ENCODE measurements at regions not wholly inside any gene's neighbourhood (a gene's known extent, or its start where the extent isn't known, plus 50 kb on each side); places are given as distances from the start of the nearest gene placed in this dataset.

DNA sequence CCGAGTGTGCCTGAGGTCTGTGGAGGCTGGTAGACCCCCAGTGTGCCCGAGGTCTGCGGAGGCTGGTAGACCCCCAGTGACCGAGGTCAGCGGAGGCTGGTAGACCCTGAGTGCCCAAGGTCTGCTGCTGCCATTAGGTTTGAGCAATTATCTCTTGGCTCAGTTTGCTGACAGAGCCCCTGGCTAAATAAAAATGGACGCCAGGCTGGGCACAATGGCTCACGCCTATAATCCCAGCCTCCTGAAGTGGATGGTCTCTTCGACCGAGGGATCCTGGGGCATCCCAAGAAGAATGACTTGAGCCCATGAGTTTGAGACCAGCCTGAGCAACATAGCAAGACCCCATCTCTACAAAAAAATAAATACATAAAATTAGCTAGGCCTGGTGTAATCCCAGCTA, 98.7 kb upstream of the ZNF469 start:
- H3K4me3 ChIP-seq: no peak overlapping the region
- 92 to 95% methylated on average over 8 to 9 of the region's 9 CpGs for WGBS, 2 donors
- peaks cover 0 to 30% (median 1%) of the 10 kb centered on the region in 4 donors for H3K9me3 ChIP-seq
- no peaks in the 10 kb centered on the region for H3K27me3 ChIP-seq
- H3K36me3 ChIP-seq: no peaks in the 10 kb centered on the region
- TF ChIP-seq POLR2A (IDR thresholded peaks at IDR 0.05) (no peak), EP300 (IDR thresholded peaks at IDR 0.05) (no peak)
- TF ChIP-seq, protein P1, sequence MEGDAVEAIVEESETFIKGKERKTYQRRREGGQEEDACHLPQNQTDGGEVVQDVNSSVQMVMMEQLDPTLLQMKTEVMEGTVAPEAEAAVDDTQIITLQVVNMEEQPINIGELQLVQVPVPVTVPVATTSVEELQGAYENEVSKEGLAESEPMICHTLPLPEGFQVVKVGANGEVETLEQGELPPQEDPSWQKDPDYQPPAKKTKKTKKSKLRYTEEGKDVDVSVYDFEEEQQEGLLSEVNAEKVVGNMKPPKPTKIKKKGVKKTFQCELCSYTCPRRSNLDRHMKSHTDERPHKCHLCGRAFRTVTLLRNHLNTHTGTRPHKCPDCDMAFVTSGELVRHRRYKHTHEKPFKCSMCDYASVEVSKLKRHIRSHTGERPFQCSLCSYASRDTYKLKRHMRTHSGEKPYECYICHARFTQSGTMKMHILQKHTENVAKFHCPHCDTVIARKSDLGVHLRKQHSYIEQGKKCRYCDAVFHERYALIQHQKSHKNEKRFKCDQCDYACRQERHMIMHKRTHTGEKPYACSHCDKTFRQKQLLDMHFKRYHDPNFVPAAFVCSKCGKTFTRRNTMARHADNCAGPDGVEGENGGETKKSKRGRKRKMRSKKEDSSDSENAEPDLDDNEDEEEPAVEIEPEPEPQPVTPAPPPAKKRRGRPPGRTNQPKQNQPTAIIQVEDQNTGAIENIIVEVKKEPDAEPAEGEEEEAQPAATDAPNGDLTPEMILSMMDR (IDR thresholded peaks at IDR 0.05): no peak
- no peak overlapping the region for H3K27ac ChIP-seq
- no peak for DNase-seq (ENCODE audit: low spot score in 2 of 2)
- H3K4me1 ChIP-seq: no peaks in the 10 kb centered on the region

DNA sequence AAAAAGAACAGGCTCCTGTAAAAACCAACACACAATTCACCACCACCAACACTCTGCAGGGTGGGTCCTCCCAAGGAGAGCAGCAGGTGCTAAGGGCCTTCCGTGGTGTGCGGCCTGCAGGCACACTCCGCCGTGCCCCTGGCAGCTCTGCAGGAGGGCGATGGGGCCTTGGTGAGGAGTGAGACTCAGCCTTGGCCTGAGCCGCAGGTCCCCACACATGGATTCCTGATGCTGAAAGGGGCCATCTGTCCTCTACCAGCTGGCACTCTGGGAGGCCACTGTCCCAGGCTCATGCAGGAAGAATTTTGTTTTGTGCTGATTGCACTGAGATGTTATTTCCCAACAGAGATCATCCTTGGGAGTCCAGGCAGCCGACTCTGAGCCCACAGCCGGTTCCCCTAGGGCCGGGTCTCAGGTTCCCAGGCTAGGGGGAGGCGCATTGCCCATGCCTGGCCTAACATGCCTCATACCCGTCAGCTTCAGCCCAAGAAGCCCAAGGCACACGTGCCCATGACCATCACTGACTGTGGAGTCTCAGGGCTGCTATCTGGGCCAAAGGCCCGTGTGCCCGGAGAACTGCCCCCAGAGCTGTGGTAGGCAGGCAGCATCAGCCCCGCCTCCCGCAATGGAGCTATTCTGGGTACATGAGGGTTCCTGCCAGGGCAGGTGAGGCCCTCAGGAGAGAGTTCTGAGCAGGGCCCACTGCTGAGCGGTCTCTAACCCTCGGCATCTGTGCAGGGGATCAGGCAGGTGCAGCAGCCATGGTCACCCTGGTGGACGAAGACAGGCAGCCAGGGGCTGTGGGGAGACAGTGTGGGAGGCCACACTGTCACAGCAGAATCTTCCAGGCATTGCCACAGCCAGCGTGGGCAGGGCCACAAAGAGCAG, 97.9 kb upstream of the ZNF469 start:
- 94 to 97% methylated on average over 16 to 17 of the region's 20 CpGs for WGBS, 2 donors
- no peak for DNase-seq (ENCODE audit: low spot score in 2 of 2)

DNA sequence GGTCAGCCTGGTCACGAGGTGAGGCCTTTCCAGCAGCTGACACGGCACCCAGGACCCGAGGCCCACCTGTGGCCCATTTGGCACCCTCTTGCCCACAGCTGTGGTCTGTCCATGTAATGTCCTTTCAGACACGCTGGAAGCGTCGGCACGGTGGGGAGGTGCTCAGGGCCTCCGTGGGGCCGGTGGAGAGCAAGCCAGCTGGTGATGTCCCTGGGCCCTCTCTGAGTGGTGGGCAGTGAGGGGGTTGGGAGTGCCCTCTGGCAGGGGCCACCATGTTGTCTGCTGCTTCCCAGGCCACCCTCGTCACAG, 97.3 kb upstream of the ZNF469 start:
- 91 to 92% methylated on average over 7 to 9 of the region's 10 CpGs for WGBS, 2 donors
- no peak for DNase-seq (ENCODE audit: low spot score in 2 of 2)
- H3K4me1 ChIP-seq: no peaks in the 10 kb centered on the region
- peaks cover 0 to 31% (median 1%) of the 10 kb centered on the region in 4 donors for H3K9me3 ChIP-seq
- TF ChIP-seq, protein P1 (IDR thresholded peaks at IDR 0.05): no peak
- TF ChIP-seq EP300 (IDR thresholded peaks at IDR 0.05): no peak
- no peak for TF ChIP-seq POLR2A (IDR thresholded peaks at IDR 0.05)
- no peak overlapping the region for H3K27ac ChIP-seq
- H3K27me3 ChIP-seq: no peaks in the 10 kb centered on the region
- H3K36me3 ChIP-seq: no peaks in the 10 kb centered on the region
- H3K4me3 ChIP-seq: no peak overlapping the region

More for the DNA sequence above, 97.9 kb upstream of the ZNF469 start:
- H3K27ac ChIP-seq: no peak overlapping the region
- H3K4me1 ChIP-seq: no peaks in the 10 kb centered on the region
- TF ChIP-seq EP300 (IDR thresholded peaks at IDR 0.05) (no peak), POLR2A (IDR thresholded peaks at IDR 0.05) (no peak)
- TF ChIP-seq, protein P1 (IDR thresholded peaks at IDR 0.05): no peak
- peaks cover 0 to 31% (median 1%) of the 10 kb centered on the region in 4 donors for H3K9me3 ChIP-seq
- no peak overlapping the region for H3K4me3 ChIP-seq
- H3K27me3 ChIP-seq: no peaks in the 10 kb centered on the region
- H3K36me3 ChIP-seq: no peaks in the 10 kb centered on the region

DNA sequence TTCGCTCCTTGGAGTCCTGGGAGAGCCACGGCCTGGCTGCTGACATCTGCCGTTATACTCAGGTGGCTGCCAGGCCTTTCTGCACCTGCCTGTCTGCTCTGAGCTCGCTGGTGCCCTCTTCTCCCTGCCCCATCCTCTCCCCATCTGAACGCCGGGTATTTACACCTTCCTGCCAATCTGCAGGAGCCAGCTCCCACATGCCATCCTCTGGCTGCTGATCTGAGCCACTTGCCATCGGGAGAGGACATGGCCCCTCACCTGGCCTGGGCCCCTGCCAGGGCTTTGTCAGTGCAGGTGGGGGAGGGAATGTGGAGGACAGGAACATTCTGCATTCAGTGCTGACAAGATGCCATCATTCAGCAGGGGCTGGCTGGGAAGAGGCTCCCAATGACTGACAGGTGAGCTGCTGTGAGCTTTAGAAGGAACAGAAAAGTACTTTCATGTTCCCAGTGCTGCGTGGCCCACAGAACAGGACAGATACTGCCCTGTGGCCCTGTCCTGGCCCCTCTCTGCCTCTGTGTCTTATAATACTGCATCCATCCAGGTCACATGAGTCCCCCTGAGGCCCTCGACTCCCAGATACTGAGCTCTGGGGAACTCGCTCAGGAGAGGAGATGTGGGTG, 96.3 kb upstream of the ZNF469 start:
- no peaks in the 10 kb centered on the region for H3K36me3 ChIP-seq
- H3K27ac ChIP-seq: no peak overlapping the region
- no peak for DNase-seq (ENCODE audit: low spot score in 2 of 2)
- peaks cover 0 to 31% (median 1%) of the 10 kb centered on the region in 4 donors for H3K9me3 ChIP-seq
- no peaks in the 10 kb centered on the region for H3K27me3 ChIP-seq
- TF ChIP-seq, protein P1 (IDR thresholded peaks at IDR 0.05): no peak
- no peak for TF ChIP-seq POLR2A (IDR thresholded peaks at IDR 0.05)
- TF ChIP-seq EP300 (IDR thresholded peaks at IDR 0.05): no peak
- WGBS, 2 donors: 89 to 90% methylated on average over 9 to 10 of the region's 10 CpGs
- no peaks in the 10 kb centered on the region for H3K4me1 ChIP-seq
- no peak overlapping the region for H3K4me3 ChIP-seq

DNA sequence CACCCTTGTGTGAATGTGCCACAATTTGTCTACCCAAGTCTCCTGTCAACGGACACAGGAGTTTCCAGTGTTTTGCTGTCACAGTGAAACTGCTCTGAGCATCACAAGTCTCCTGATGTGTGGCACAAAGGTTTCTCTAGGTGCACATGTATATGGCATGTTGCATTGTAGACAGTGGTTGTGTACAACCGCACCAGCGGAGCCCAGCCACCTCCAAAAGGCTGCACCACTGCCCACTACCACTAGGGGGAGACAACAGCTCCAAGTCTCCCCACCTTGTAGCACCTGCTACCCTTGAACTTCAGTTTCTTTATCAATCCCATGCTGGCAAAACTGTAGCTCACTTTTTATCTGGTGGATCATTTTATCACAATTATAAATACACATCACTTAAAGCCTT, 95.5 kb upstream of the ZNF469 start:
- H3K4me1 ChIP-seq: no peaks in the 10 kb centered on the region
- no peaks in the 10 kb centered on the region for H3K36me3 ChIP-seq
- TF ChIP-seq POLR2A (IDR thresholded peaks at IDR 0.05) (no peak), EP300 (IDR thresholded peaks at IDR 0.05) (no peak)
- TF ChIP-seq, protein P1 (IDR thresholded peaks at IDR 0.05): peak in 1 of 5 experiments; percentile 61
- WGBS, 2 donors: 73 to 97% methylated on average over 3 of the region's 3 CpGs
- no peak overlapping the region for H3K27ac ChIP-seq
- H3K4me3 ChIP-seq: no peak overlapping the region
- no peaks in the 10 kb centered on the region for H3K27me3 ChIP-seq
- DNase-seq (ENCODE audit: low spot score in 2 of 2): no peak
- H3K9me3 ChIP-seq: peaks cover 0 to 31% (median 1%) of the 10 kb centered on the region in 4 donors
